ENCODE measurements at regions not wholly inside any gene's neighbourhood (a gene's known extent, or its start where the extent isn't known, plus 50 kb on each side); places are given as distances from the start of the nearest gene placed in this dataset.

GRCh38 chr15:53836618-53837017 lies 77.2 kb upstream of the WDR72 start:
- no peak overlapping the region for H3K27ac ChIP-seq (ENCODE audit: extremely low read depth, low read depth, low read length)
- no peaks in the 10 kb centered on the region for H3K9me3 ChIP-seq (ENCODE audit: control insufficient read depth, insufficient read depth, low read depth, low read length)
- H3K4me3 ChIP-seq (ENCODE audit: low read depth, low read length) = no peak overlapping the region
- TF ChIP-seq ZNF777 (tag by site-specific recombination; IDR thresholded peaks at IDR 0.05; ENCODE audit: borderline replicate concordance) (no peak), KLF1 (tag by site-specific recombination; IDR thresholded peaks at IDR 0.05) (no peak)
- H3K4me1 ChIP-seq (ENCODE audit: control insufficient read depth, insufficient read depth, low read length) = peaks cover 20% of the 10 kb centered on the region
- H3K36me3 ChIP-seq (ENCODE audit: control insufficient read depth in 2 of 2, insufficient read depth in 1 of 2, low read length in 2 of 2) = no peaks in the 10 kb centered on the region
- ChIA-PET CTCF (no interaction called here), POLR2A (no interaction called here)

GRCh38 chr15:53835309-53835708 lies 75.8 kb upstream of the WDR72 start:
- POLR2A ChIA-PET = no interaction called here

GRCh38 chr15:53834214-53834613 lies 74.8 kb upstream of the WDR72 start:
- Histone ChIP-seq H3K27ac (ENCODE audit: extremely low read depth, low read depth, low read length) (no peak overlapping the region), H3K9me3 (ENCODE audit: control insufficient read depth, insufficient read depth, low read depth, low read length) (no peaks in the 10 kb centered on the region), H3K36me3 (ENCODE audit: control insufficient read depth in 2 of 2, insufficient read depth in 1 of 2, low read length in 2 of 2) (no peaks in the 10 kb centered on the region), H3K4me3 (ENCODE audit: low read depth, low read length) (no peak overlapping the region), H3K4me1 (ENCODE audit: control insufficient read depth, insufficient read depth, low read length) (peaks cover 24% of the 10 kb centered on the region)
- ChIA-PET CTCF (interaction anchor here (0.6 kb wide), 1 partner anchor 57 kb away, joined by 3 read pairs; no protein-coding TSS in a partner anchor), POLR2A (no interaction called here)
- TF ChIP-seq ZNF596 (tag by site-specific recombination; IDR thresholded peaks at IDR 0.05) (no peak), ZNF169 (tag by site-specific recombination; IDR thresholded peaks at IDR 0.05) (no peak), ZNF837 (tag by site-specific recombination; IDR thresholded peaks at IDR 0.05) (no peak), ZNF10 (tag by site-specific recombination; IDR thresholded peaks at IDR 0.05) (no peak), ZNF645 (tag by site-specific recombination; IDR thresholded peaks at IDR 0.05) (no peak), ZNF423 (tag by site-specific recombination; IDR thresholded peaks at IDR 0.05) (no peak), YY1 (tag by site-specific recombination; IDR thresholded peaks at IDR 0.05) (no peak), ZNF629 (tag by site-specific recombination; IDR thresholded peaks at IDR 0.05) (no peak), GLIS1 (tag by site-specific recombination; IDR thresholded peaks at IDR 0.05) (no peak), ZNF341 (tag by site-specific recombination; IDR thresholded peaks at IDR 0.05; ENCODE audit: low read depth) (no peak), KLF10 (tag by site-specific recombination; IDR thresholded peaks at IDR 0.05) (no peak), ZIC2 (tag by site-specific recombination; IDR thresholded peaks at IDR 0.05) (no peak)

More at GRCh38 chr15:53835309-53835708, 75.8 kb upstream of the WDR72 start:
- Histone ChIP-seq H3K27ac (ENCODE audit: extremely low read depth, low read depth, low read length) (no peak overlapping the region), H3K9me3 (ENCODE audit: control insufficient read depth, insufficient read depth, low read depth, low read length) (no peaks in the 10 kb centered on the region), H3K4me3 (ENCODE audit: low read depth, low read length) (no peak overlapping the region), H3K4me1 (ENCODE audit: control insufficient read depth, insufficient read depth, low read length) (peaks cover 24% of the 10 kb centered on the region), H3K36me3 (ENCODE audit: control insufficient read depth in 2 of 2, insufficient read depth in 1 of 2, low read length in 2 of 2) (no peaks in the 10 kb centered on the region)
- CTCF ChIA-PET = no interaction called here
- TF ChIP-seq ZNF626 (tag by site-specific recombination; IDR thresholded peaks at IDR 0.05) = no peak
- no peak for TF ChIP-seq ZNF621 (tag by site-specific recombination; IDR thresholded peaks at IDR 0.05)
- no peak for TF ChIP-seq ZBTB49 (tag by site-specific recombination; IDR thresholded peaks at IDR 0.05; ENCODE audit: low read depth)
- no peak for TF ChIP-seq ZNF350 (tag by site-specific recombination; IDR thresholded peaks at IDR 0.05)
- no peak for TF ChIP-seq SCRT2 (tag by site-specific recombination; IDR thresholded peaks at IDR 0.05)
- no peak for TF ChIP-seq ZNF274 (IDR thresholded peaks at IDR 0.05; ENCODE audit: low read length)
- TF ChIP-seq ZNF274 (tag by site-specific recombination; IDR thresholded peaks at IDR 0.05; ENCODE audit: borderline replicate concordance) = no peak

All from HEK293 (cell line).